ENCODE measurements at regions not wholly inside any gene's neighbourhood (a gene's known extent, or its start where the extent isn't known, plus 50 kb on each side); places are given as distances from the start of the nearest gene placed in this dataset.

DNA sequence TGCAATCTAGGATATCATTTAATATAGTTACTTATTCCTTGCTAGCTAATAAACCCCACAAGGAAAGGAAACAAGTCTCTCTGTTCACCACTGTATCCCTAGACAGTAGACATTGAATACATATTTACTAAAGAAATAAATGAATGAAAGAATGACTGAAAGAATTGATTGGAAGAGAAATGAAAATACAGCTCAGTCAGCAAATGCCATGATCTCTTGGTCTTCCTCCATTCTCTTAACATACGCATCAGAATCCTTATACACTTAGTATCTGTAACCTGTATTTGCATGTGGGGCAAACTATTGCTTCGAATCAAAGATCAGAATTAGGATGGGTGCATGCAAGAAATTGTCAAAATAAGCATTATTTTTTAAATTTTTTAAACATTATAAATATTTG is 500.8 kb upstream of the ADGRL2 start:
- intact Hi-C loops (cut with micrococcal nuclease; ENCODE audit: unreplicated experiment), result loop anchor here (10.0 kb wide), 2 partner anchors 245 to 455 kb away; no protein-coding TSS in a partner anchor
- TF ChIP-seq EZH2 (IDR thresholded peaks at IDR 0.05; ENCODE audit: borderline replicate concordance, low read depth, low read length, poor library complexity, severe bottlenecking) (no peak), CTCF (conservative IDR thresholded peaks at IDR 0.05; ENCODE audit: low read depth, low read length) (no peak)
- H3K27me3 ChIP-seq (replicated peaks; ENCODE audit: insufficient read depth, low read depth, low read length, poor library complexity), result no peaks in the 10 kb centered on the region
- POLR2A ChIA-PET (ENCODE audit: low non-redundant PET), result no interaction called here
- no peaks in the 10 kb centered on the region for H3K36me3 ChIP-seq (ENCODE audit: insufficient read depth, low read length, poor library complexity, severe bottlenecking)
- DNase-seq (ENCODE audit: low spot score), result no peak
- CTCF ChIA-PET, result no interaction called here
- H3K9me3 ChIP-seq (ENCODE audit: low read depth, low read length, poor library complexity, severe bottlenecking), result no peaks in the 10 kb centered on the region
- BruUV-seq (replicated peaks), result no TSS peak
- H3K4me1 ChIP-seq (ENCODE audit: insufficient read depth, low read length, poor library complexity, severe bottlenecking), result no peaks in the 10 kb centered on the region
- H3K27ac ChIP-seq (ENCODE audit: low read depth, low read length, poor library complexity, severe bottlenecking), result no peak overlapping the region
- no peak overlapping the region for H3K4me3 ChIP-seq (ENCODE audit: low read depth, low read length, poor library complexity, severe bottlenecking)

DNA sequence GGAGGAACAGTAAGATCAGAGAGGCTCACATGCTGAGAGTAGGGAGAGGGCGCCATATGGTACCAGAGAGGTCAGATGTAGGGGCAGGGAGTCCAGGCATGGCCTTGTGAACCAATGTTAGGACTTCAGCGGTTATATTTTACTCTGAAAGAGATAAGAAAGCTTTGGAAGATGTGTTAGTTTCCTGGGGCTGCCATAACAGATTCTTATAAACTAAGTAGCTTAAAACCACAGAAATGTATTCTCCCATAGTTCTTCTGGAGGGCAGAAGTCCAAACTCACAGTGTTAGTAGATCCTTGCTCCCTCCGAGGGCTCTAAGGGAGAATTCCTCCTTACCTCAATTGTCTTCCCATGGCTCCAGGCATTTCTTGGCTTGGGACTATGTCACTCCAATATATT is 502.5 kb upstream of the ADGRL2 start:
- no peak for TF ChIP-seq CTCF (conservative IDR thresholded peaks at IDR 0.05; ENCODE audit: low read depth, low read length)
- no peak for TF ChIP-seq EZH2 (IDR thresholded peaks at IDR 0.05; ENCODE audit: borderline replicate concordance, low read depth, low read length, poor library complexity, severe bottlenecking)
- POLR2A ChIA-PET (ENCODE audit: low non-redundant PET), result no interaction called here
- Histone ChIP-seq H3K9me3 (ENCODE audit: low read depth, low read length, poor library complexity, severe bottlenecking) (no peaks in the 10 kb centered on the region), H3K27ac (ENCODE audit: low read depth, low read length, poor library complexity, severe bottlenecking) (no peak overlapping the region), H3K4me3 (ENCODE audit: low read depth, low read length, poor library complexity, severe bottlenecking) (no peak overlapping the region), H3K36me3 (ENCODE audit: insufficient read depth, low read length, poor library complexity, severe bottlenecking) (no peaks in the 10 kb centered on the region), H3K27me3 (replicated peaks; ENCODE audit: insufficient read depth, low read depth, low read length, poor library complexity) (no peaks in the 10 kb centered on the region), H3K4me1 (ENCODE audit: insufficient read depth, low read length, poor library complexity, severe bottlenecking) (no peaks in the 10 kb centered on the region)
- DNase-seq (ENCODE audit: low spot score), result no peak
- intact Hi-C loops (cut with micrococcal nuclease; ENCODE audit: unreplicated experiment), result no loop called here
- no TSS peak for BruUV-seq (replicated peaks)
- CTCF ChIA-PET, result no interaction called here

DNA sequence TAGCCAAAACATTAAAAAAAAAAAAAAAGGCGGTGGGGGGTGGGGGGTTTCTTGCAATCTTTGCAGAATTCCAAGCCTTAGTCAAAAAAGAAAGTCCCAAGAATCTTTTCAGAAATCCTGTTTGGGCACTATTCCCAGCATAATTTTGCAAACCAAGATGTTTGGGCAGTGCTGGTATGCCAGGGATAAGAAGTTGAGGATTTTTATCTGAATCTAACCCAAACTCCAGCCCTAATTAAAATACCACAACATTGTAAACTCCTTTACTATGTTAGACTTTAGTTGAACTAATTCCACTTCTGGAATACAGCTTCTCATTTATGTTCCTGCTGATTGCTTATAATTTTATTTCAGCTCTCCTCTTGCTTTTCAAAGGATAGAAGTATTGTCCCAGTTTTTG is 504.1 kb upstream of the ADGRL2 start:
- DNase-seq (ENCODE audit: low spot score), result no peak
- no peaks in the 10 kb centered on the region for H3K4me1 ChIP-seq (ENCODE audit: insufficient read depth, low read length, poor library complexity, severe bottlenecking)
- TF ChIP-seq EZH2 (IDR thresholded peaks at IDR 0.05; ENCODE audit: borderline replicate concordance, low read depth, low read length, poor library complexity, severe bottlenecking), result no peak
- TF ChIP-seq CTCF (conservative IDR thresholded peaks at IDR 0.05; ENCODE audit: low read depth, low read length), result no peak
- POLR2A ChIA-PET (ENCODE audit: low non-redundant PET), result no interaction called here
- H3K9me3 ChIP-seq (ENCODE audit: low read depth, low read length, poor library complexity, severe bottlenecking), result no peaks in the 10 kb centered on the region
- no peaks in the 10 kb centered on the region for H3K36me3 ChIP-seq (ENCODE audit: insufficient read depth, low read length, poor library complexity, severe bottlenecking)
- BruUV-seq (replicated peaks), result no TSS peak
- H3K27me3 ChIP-seq (replicated peaks; ENCODE audit: insufficient read depth, low read depth, low read length, poor library complexity), result no peaks in the 10 kb centered on the region
- intact Hi-C loops (cut with micrococcal nuclease; ENCODE audit: unreplicated experiment), result no loop called here
- H3K27ac ChIP-seq (ENCODE audit: low read depth, low read length, poor library complexity, severe bottlenecking), result no peak overlapping the region
- H3K4me3 ChIP-seq (ENCODE audit: low read depth, low read length, poor library complexity, severe bottlenecking), result no peak overlapping the region
- CTCF ChIA-PET, result no interaction called here

Data from A673 (cell line).